Left lung (tissue), 4 donors: ENCODE measurements at regions not wholly inside any gene's neighbourhood (a gene's known extent, or its start where the extent isn't known, plus 50 kb on each side); places are given as distances from the start of the nearest gene placed in this dataset.
A peak's percentile ranks its signal among the peaks of the same experiment; 100 is the strongest.

ENCODE experiments used
- ATAC-seq: fragments of 200-7000 bp; cut with Tn5 transposase; one replicate; pipeline ENCODE4 v1.9.1; 2020; ENCODE audit warnings: moderate library complexity
- DNase-seq, 4 donors: peaks; one replicate each; pipeline ENCODE4 v3.0.0-alpha.2; 2013 to 2020
- H3K27ac ChIP-seq, 2 donors: fragments of 200-600 bp; sonication (generic) in 1 of 2; one replicate each; pipeline versions ENCODE4 v1.5.0 to v1.8.0; 2020 to 2021
- H3K27me3 ChIP-seq, 2 donors: fragments of 200-600 bp; sonication (generic) in 1 of 2; one replicate each; pipeline versions ENCODE4 v1.5.0 to v1.8.0; 2020 to 2021
- H3K36me3 ChIP-seq, 2 donors: fragments of 200-600 bp; sonication (generic) in 1 of 2; one replicate each; pipeline versions ENCODE4 v1.5.0 to v1.8.0; 2020 to 2021
- H3K4me1 ChIP-seq, 2 donors: fragments of 200-600 bp; one replicate each; pipeline ENCODE4 v1.8.0; 2021
- H3K4me3 ChIP-seq, 2 donors: fragments of 200-600 bp; sonication (generic) in 1 of 2; one replicate each; pipeline versions ENCODE4 v1.5.0 to v1.8.0; 2020 to 2021; ENCODE audit warnings: mild to moderate bottlenecking in 1 of 2
- H3K9me3 ChIP-seq, 2 donors: fragments of 200-600 bp; sonication (generic) in 1 of 2; one replicate each; pipeline versions ENCODE4 v1.5.0 to v1.8.0; 2020 to 2021
- CTCF ChIP-seq, 2 donors: fragments of 200-600 bp; sonication (generic) in 1 of 2; IDR thresholded peaks; one replicate each; pipeline versions ENCODE4 v1.5.0 to v1.8.0; 2021; ENCODE audit warnings: antibody characterized with exemption in 2 of 2
- intact Hi-C, 2 donors: fragments of 100-400 bp; cut with DNase I; formaldehyde crosslinking; loops; one replicate each; pipeline versions ENCODE4 v1.11.2 to v1.14.2; 2022
- donor health status: DM: no; HTN: yes; CAD: no.
- donor health status: DM: no; HTN: no; CAD: no.

DNA sequence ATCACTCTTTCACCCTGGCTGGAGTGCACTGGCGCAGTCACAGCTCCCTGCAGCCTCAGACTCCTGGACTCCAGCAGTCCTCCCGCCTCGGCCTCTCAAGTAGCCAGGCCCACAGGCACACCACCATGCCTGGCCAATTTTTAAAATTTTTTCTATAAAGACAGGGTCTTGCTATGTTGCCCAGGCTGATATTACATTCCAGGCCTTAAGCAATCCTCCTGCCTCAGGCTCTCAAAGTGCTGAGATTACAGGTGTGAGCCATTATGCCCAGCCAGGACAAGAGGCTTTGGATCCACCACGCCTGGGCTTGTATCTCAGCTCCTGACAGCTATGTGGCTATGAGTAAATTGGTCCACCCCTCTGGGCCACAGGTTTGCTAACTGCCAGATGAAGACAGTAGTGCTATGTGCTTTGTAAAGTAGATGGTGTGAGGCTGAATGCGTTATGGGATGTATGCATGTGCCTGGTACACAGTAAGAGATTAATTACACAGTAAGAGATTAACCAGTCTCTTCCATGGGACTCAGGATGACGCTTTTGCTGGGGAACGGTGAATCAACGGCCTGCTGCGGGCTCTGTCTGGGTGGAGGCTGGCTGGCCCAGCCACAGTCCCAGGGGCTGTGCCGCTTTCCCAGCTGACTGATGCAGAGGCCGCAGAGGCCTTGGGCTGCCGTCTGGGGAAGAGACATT lies 53.3 kb upstream of the NCOR2 start:
- TF ChIP-seq CTCF (IDR thresholded peaks at IDR 0.05) = no peak
- Histone ChIP-seq H3K36me3 (no peaks in the 10 kb centered on the region), H3K4me3 (no peak overlapping the region), H3K9me3 (peaks cover 0 to 3% of the 10 kb centered on the region in 2 donors), H3K27me3 (no peaks in the 10 kb centered on the region), H3K27ac (peak overlapping the region; percentile 51 to 61), H3K4me1 (peaks cover 8 to 53% of the 10 kb centered on the region in 2 donors)
- DNase-seq (no peak), ATAC-seq (peak; percentile 52)
- intact Hi-C loops = no loop called here

GRCh38 chr12:124618291-124618902 lies 51.0 kb upstream of the NCOR2 start:
- Histone ChIP-seq H3K36me3 (no peaks in the 10 kb centered on the region), H3K9me3 (peaks cover 0 to 5% of the 10 kb centered on the region in 2 donors), H3K27me3 (no peaks in the 10 kb centered on the region), H3K4me1 (peaks cover 8 to 44% of the 10 kb centered on the region in 2 donors), H3K4me3 (no peak overlapping the region), H3K27ac (no peak overlapping the region)
- TF ChIP-seq CTCF (IDR thresholded peaks at IDR 0.05) = no peak
- no peak for DNase-seq
- ATAC-seq = no peak
- intact Hi-C loops = no loop called here

GRCh38 chr12:124617615-124618014 lies 50.2 kb upstream of the NCOR2 start:
- intact Hi-C loops = no loop called here
- peaks cover 8 to 38% of the 10 kb centered on the region in 2 donors for H3K4me1 ChIP-seq
- no peaks in the 10 kb centered on the region for H3K36me3 ChIP-seq
- no peak overlapping the region for H3K27ac ChIP-seq
- no peaks in the 10 kb centered on the region for H3K27me3 ChIP-seq
- no peak for ATAC-seq
- H3K4me3 ChIP-seq = no peak overlapping the region
- peak in 2 of 4 donors; percentile 46 to 81 for DNase-seq
- H3K9me3 ChIP-seq = peaks cover 0 to 5% of the 10 kb centered on the region in 2 donors
- TF ChIP-seq CTCF (IDR thresholded peaks at IDR 0.05) = no peak
